Fibroblast of pulmonary artery (primary cell): ENCODE measurements at regions not wholly inside any gene's neighbourhood (a gene's known extent, or its start where the extent isn't known, plus 50 kb on each side); places are given as distances from the start of the nearest gene placed in this dataset.

Experiments used
- DNase-seq: peaks from one replicate; pipeline ENCODE4 v3.0.0-alpha.2; 2010; ENCODE audit warnings: low read depth
- H3K4me3 ChIP-seq: replicated peaks from 2 replicates; pipeline ENCODE4 v1.5.1; 2011; ENCODE audit warnings: low read depth, mild to moderate bottlenecking, control low read depth, low read length, moderate library complexity
- CTCF ChIP-seq: IDR thresholded peaks from 2 replicates; pipeline ENCODE4 v1.5.1; 2011; ENCODE audit warnings: mild to moderate bottlenecking, control low read depth, low read length, inconsistent platforms; ENCODE audit errors: missing control alignments

GRCh38 chr2:3138621-3139020, 239.0 kb downstream of the EIPR1 start:
- no peak for TF ChIP-seq CTCF
- DNase-seq: no peak
- no peak overlapping the region for H3K4me3 ChIP-seq

DNA sequence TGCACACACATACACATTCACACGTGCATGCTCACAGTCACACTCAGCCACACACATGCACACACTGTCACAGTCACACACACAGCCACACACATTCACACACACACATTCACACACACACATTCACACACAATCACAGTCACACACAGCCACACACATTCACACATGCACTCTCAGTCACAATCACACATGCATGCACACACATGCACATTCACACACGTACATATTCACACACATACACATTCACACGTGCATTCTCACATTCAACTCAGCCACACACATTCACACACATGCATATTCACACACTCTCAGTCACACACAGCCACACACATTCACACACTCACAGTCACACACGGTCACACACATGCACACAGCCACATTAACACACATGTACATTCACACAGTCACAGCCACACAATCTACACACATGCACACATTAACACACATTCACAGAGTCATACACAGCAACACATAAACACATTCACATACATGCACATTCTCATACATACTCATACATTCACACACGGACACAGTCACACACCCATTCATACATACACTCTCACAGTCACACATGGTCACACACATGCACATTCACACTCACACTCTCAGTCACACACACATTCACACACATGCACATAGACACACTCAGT, 239.8 kb downstream of the EIPR1 start:
- no peak overlapping the region for H3K4me3 ChIP-seq
- no peak for DNase-seq
- TF ChIP-seq CTCF: no peak

DNA sequence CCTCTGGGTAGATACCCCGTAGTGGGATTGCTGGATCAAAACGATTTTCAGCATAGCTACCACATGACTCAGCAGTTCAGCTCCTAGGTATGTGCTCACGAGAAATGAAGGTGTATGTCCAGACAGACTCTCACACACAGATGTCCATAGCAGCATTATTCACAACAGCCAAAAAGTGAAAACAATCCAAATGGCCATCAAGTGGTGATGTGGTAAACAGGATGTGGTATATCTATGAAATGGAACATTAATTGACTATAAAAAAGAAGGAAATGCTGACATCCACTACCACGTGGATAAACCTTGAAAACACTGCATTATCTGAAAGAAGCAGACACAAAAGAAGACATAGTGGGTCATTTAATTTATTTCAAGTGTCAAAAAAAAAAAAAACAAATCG, 241.9 kb downstream of the EIPR1 start:
- DNase-seq: no peak
- H3K4me3 ChIP-seq: no peak overlapping the region
- TF ChIP-seq CTCF: no peak

DNA sequence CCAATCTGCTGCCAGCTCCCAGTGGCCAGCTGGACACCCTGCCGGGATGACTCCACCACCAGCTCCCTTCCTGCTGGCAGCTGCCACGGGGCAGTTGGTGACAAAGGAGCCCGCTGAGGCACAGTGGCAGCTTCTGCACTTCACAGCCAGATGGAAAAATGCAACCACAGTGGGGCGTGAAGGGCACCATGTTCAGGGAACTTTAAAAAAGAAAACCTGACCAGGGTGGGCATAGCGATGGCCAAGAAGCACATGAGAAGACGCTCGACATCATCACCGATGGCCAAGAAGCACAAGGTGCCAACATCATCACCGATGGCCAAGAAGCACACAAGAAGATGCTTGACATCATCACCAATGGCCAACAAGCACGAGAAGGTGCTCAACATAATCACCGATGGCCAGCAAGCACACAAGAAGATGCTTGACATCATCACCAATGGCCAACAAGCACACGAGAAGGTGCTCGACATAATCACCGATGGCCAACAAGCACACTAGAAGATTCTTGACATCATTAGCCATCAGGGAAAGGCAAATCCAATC, 243.5 kb downstream of the EIPR1 start:
- DNase-seq: no peak
- H3K4me3 ChIP-seq: no peak overlapping the region
- no peak for TF ChIP-seq CTCF

- TF ChIP-seq CTCF: no peak
- H3K4me3 ChIP-seq: no peak overlapping the region
- no peak for DNase-seq
These were observed 244.7 kb downstream of the EIPR1 start for GRCh38 chr2:3132966-3133365.

GRCh38 chr2:3132466-3132865, 245.2 kb downstream of the EIPR1 start:
- DNase-seq: no peak
- no peak for TF ChIP-seq CTCF
- H3K4me3 ChIP-seq: no peak overlapping the region
